ENCODE measurements at regions not wholly inside any gene's neighbourhood (a gene's known extent, or its start where the extent isn't known, plus 50 kb on each side); places are given as distances from the start of the nearest gene placed in this dataset.

GRCh38 chrX:39157796-39158195 lies 356.5 kb downstream of the MID1IP1 start:
- H3K27ac Mint-ChIP-seq (ENCODE audit: unreplicated experiment) = no peak overlapping the region
- intact Hi-C loops (cut with micrococcal nuclease; ENCODE audit: unreplicated experiment) = no loop called here
- H3K4me1 Mint-ChIP-seq (ENCODE audit: low read depth, unreplicated experiment) = no peaks in the 10 kb centered on the region
- no TSS peak for BruUV-seq (replicated peaks)
- H3K4me3 ChIP-seq (ENCODE audit: low read depth, low read length) = no peak overlapping the region
- no peaks in the 10 kb centered on the region for H3K9me3 ChIP-seq
- no peaks in the 10 kb centered on the region for H3K4me1 ChIP-seq
- no peaks in the 10 kb centered on the region for H3K9me3 Mint-ChIP-seq (ENCODE audit: unreplicated experiment)
- no peak for TF ChIP-seq CTCF (IDR thresholded peaks at IDR 0.05; ENCODE audit: insufficient read depth in 1 of 2, low read depth in 1 of 2, low read length in 1 of 2, severe bottlenecking in 1 of 2, unreplicated experiment in 1 of 2)
- no peak for DNase-seq
- peaks cover 6% of the 10 kb centered on the region for H3K27me3 Mint-ChIP-seq (ENCODE audit: insufficient read depth, unreplicated experiment)
- H3K36me3 ChIP-seq (ENCODE audit: control insufficient read depth, insufficient read depth, low read length) = no peaks in the 10 kb centered on the region
- H3K36me3 Mint-ChIP-seq (ENCODE audit: insufficient read depth, unreplicated experiment) = no peaks in the 10 kb centered on the region
- ChIA-PET CTCF (no interaction called here), POLR2A (no interaction called here)
- H3K4me3 Mint-ChIP-seq (ENCODE audit: unreplicated experiment) = no peak overlapping the region
- H3K27me3 ChIP-seq (replicated peaks; ENCODE audit: control insufficient read depth, insufficient read depth, low read length) = no peaks in the 10 kb centered on the region

- Histone ChIP-seq H3K9me3 (no peaks in the 10 kb centered on the region), H3K4me1 (no peaks in the 10 kb centered on the region), H3K36me3 (ENCODE audit: control insufficient read depth, insufficient read depth, low read length) (no peaks in the 10 kb centered on the region), H3K27me3 (replicated peaks; ENCODE audit: control insufficient read depth, insufficient read depth, low read length) (no peaks in the 10 kb centered on the region), H3K4me3 (ENCODE audit: low read depth, low read length) (no peak overlapping the region)
- no peak for TF ChIP-seq CTCF (IDR thresholded peaks at IDR 0.05; ENCODE audit: insufficient read depth in 1 of 2, low read depth in 1 of 2, low read length in 1 of 2, severe bottlenecking in 1 of 2, unreplicated experiment in 1 of 2)
- no peak for DNase-seq
- H3K4me3 Mint-ChIP-seq (ENCODE audit: unreplicated experiment) = no peak overlapping the region
- H3K27me3 Mint-ChIP-seq (ENCODE audit: insufficient read depth, unreplicated experiment) = peaks cover 9% of the 10 kb centered on the region
- no peaks in the 10 kb centered on the region for H3K4me1 Mint-ChIP-seq (ENCODE audit: low read depth, unreplicated experiment)
- no peaks in the 10 kb centered on the region for H3K9me3 Mint-ChIP-seq (ENCODE audit: unreplicated experiment)
- intact Hi-C loops (cut with micrococcal nuclease; ENCODE audit: unreplicated experiment) = no loop called here
- BruUV-seq (replicated peaks) = no TSS peak
- CTCF ChIA-PET = no interaction called here
- no peak overlapping the region for H3K27ac Mint-ChIP-seq (ENCODE audit: unreplicated experiment)
- POLR2A ChIA-PET = no interaction called here
- H3K36me3 Mint-ChIP-seq (ENCODE audit: insufficient read depth, unreplicated experiment) = no peaks in the 10 kb centered on the region
Observed at GRCh38 chrX:39158801-39159657, 357.8 kb downstream of the MID1IP1 start.

GRCh38 chrX:39159921-39160507 lies 358.8 kb downstream of the MID1IP1 start:
- no peaks in the 10 kb centered on the region for H3K4me1 ChIP-seq
- Mint-ChIP-seq H3K4me3 (ENCODE audit: unreplicated experiment) (no peak overlapping the region), H3K9me3 (ENCODE audit: unreplicated experiment) (no peaks in the 10 kb centered on the region), H3K4me1 (ENCODE audit: low read depth, unreplicated experiment) (no peaks in the 10 kb centered on the region), H3K36me3 (ENCODE audit: insufficient read depth, unreplicated experiment) (no peaks in the 10 kb centered on the region), H3K27ac (ENCODE audit: unreplicated experiment) (no peak overlapping the region), H3K27me3 (ENCODE audit: insufficient read depth, unreplicated experiment) (peaks cover 9% of the 10 kb centered on the region)
- no peak overlapping the region for H3K4me3 ChIP-seq (ENCODE audit: low read depth, low read length)
- H3K27me3 ChIP-seq (replicated peaks; ENCODE audit: control insufficient read depth, insufficient read depth, low read length) = no peaks in the 10 kb centered on the region
- H3K36me3 ChIP-seq (ENCODE audit: control insufficient read depth, insufficient read depth, low read length) = no peaks in the 10 kb centered on the region
- no peaks in the 10 kb centered on the region for H3K9me3 ChIP-seq
- no peak for DNase-seq
- CTCF ChIA-PET = no interaction called here
- BruUV-seq (replicated peaks) = no TSS peak
- intact Hi-C loops (cut with micrococcal nuclease; ENCODE audit: unreplicated experiment) = loop anchor here (10.0 kb wide), 1 partner anchor 85 kb away; no protein-coding TSS in a partner anchor
- TF ChIP-seq CTCF (IDR thresholded peaks at IDR 0.05; ENCODE audit: insufficient read depth in 1 of 2, low read depth in 1 of 2, low read length in 1 of 2, severe bottlenecking in 1 of 2, unreplicated experiment in 1 of 2) = no peak
- POLR2A ChIA-PET = no interaction called here

Data from Caco-2 (cell line).